ENCODE measurements at regions not wholly inside any gene's neighbourhood (a gene's known extent, or its start where the extent isn't known, plus 50 kb on each side); places are given as distances from the start of the nearest gene placed in this dataset.
"Not testable (repeated sequence)": the region's sequence is repeated elsewhere in the genome, so short reads cannot be mapped to it uniquely, and the experiment has no call there.

GRCh38 chr12:116375278-116375842 is 97.9 kb upstream of the MED13L start:
- DNase-seq (ENCODE audit: low read depth), result no peak
- no peak overlapping the region for H3K4me3 ChIP-seq (ENCODE audit: control insufficient read depth, low read depth, low read length)
- no peak for TF ChIP-seq CTCF (conservative IDR thresholded peaks at IDR 0.05; ENCODE audit: control insufficient read depth, insufficient read depth, low read depth, low read length)

- TF ChIP-seq CTCF (conservative IDR thresholded peaks at IDR 0.05; ENCODE audit: control insufficient read depth, insufficient read depth, low read depth, low read length), result no peak
- peak; percentile 95 for DNase-seq (ENCODE audit: low read depth)
- no peak overlapping the region for H3K4me3 ChIP-seq (ENCODE audit: control insufficient read depth, low read depth, low read length)
Measured at GRCh38 chr12:116376354-116377193, 99.1 kb upstream of the MED13L start.

GRCh38 chr12:116377194-116377571 is 99.7 kb upstream of the MED13L start:
- not testable (repeated sequence) for H3K4me3 ChIP-seq (ENCODE audit: control insufficient read depth, low read depth, low read length); DNase-seq (ENCODE audit: low read depth)

- TF ChIP-seq CTCF (conservative IDR thresholded peaks at IDR 0.05; ENCODE audit: control insufficient read depth, insufficient read depth, low read depth, low read length), result no peak
- H3K4me3 ChIP-seq (ENCODE audit: control insufficient read depth, low read depth, low read length), result no peak overlapping the region
- DNase-seq (ENCODE audit: low read depth), result no peak
Measured at GRCh38 chr12:116378002-116378401, 100.5 kb upstream of the MED13L start.

- DNase-seq (ENCODE audit: low read depth), result no peak
- TF ChIP-seq CTCF (conservative IDR thresholded peaks at IDR 0.05; ENCODE audit: control insufficient read depth, insufficient read depth, low read depth, low read length), result no peak
- no peak overlapping the region for H3K4me3 ChIP-seq (ENCODE audit: control insufficient read depth, low read depth, low read length)
Measured at GRCh38 chr12:116380108-116380507, 102.6 kb upstream of the MED13L start.

- not testable (repeated sequence) for H3K4me3 ChIP-seq (ENCODE audit: control insufficient read depth, low read depth, low read length); DNase-seq (ENCODE audit: low read depth)
Measured at GRCh38 chr12:116380740-116381139, 103.2 kb upstream of the MED13L start.

- H3K4me3 ChIP-seq (ENCODE audit: control insufficient read depth, low read depth, low read length), result no peak overlapping the region
- TF ChIP-seq CTCF (conservative IDR thresholded peaks at IDR 0.05; ENCODE audit: control insufficient read depth, insufficient read depth, low read depth, low read length), result no peak
- no peak for DNase-seq (ENCODE audit: low read depth)
Measured at GRCh38 chr12:116381240-116381743, 103.8 kb upstream of the MED13L start.

Measured in fibroblast of mammary gland (primary cell).